ENCODE measurements at regions not wholly inside any gene's neighbourhood (a gene's known extent, or its start where the extent isn't known, plus 50 kb on each side); places are given as distances from the start of the nearest gene placed in this dataset.

DNA sequence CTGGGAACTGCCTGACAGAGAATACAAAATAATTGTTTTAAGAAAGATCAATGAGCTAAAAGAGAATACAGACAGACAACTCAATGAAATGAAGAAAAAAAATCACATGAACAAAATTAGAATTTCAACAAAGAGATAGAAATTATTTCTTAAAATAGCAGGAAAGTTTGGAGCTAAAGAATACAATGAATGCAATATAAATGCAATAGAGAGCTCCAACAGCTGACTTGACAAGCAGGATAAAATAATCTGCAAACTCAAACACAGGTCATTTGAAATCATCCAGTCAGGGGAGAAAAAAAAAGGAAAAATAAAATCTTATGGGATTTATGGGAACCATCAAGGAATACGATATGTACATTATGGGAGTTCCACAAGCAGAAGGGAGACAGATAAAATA, 902.7 kb upstream of the ZEB2 start:
- in situ Hi-C loops (cut with HindIII; ENCODE audit: low pct_unique_long_range_greater_than_20kb, low sequenced_read_pairs) (no loop called here), intact Hi-C loops (cut with micrococcal nuclease; ENCODE audit: unreplicated experiment) (no loop called here)
- Histone ChIP-seq H3K4me3 (ENCODE audit: low read depth in 2 of 2, low read length in 2 of 2) (no peak overlapping the region), H3K9me3 (ENCODE audit: control insufficient read depth, insufficient read depth, low read depth, low read length) (no peaks in the 10 kb centered on the region; the same call in 1 of the 2 replicates), H3K4me1 (ENCODE audit: control insufficient read depth, insufficient read depth, low read length) (no peaks in the 10 kb centered on the region), H3K27me3 (ENCODE audit: control insufficient read depth, insufficient read depth, low read length) (no peaks in the 10 kb centered on the region), H3K27ac (ENCODE audit: low read length) (no peak overlapping the region), H3K36me3 (ENCODE audit: control insufficient read depth, insufficient read depth, low read length) (no peaks in the 10 kb centered on the region)
- DNase-seq (ENCODE audit: low read depth, low spot score): no peak
- no TSS peak for BruUV-seq (replicated peaks)
- TF ChIP-seq SIN3A (IDR thresholded peaks at IDR 0.05; ENCODE audit: borderline replicate concordance, insufficient read depth, low read depth, low read length): no peak
- TF ChIP-seq, protein P1, sequence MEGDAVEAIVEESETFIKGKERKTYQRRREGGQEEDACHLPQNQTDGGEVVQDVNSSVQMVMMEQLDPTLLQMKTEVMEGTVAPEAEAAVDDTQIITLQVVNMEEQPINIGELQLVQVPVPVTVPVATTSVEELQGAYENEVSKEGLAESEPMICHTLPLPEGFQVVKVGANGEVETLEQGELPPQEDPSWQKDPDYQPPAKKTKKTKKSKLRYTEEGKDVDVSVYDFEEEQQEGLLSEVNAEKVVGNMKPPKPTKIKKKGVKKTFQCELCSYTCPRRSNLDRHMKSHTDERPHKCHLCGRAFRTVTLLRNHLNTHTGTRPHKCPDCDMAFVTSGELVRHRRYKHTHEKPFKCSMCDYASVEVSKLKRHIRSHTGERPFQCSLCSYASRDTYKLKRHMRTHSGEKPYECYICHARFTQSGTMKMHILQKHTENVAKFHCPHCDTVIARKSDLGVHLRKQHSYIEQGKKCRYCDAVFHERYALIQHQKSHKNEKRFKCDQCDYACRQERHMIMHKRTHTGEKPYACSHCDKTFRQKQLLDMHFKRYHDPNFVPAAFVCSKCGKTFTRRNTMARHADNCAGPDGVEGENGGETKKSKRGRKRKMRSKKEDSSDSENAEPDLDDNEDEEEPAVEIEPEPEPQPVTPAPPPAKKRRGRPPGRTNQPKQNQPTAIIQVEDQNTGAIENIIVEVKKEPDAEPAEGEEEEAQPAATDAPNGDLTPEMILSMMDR (IDR thresholded peaks at IDR 0.05): no peak
- no peak for TF ChIP-seq POLR2AphosphoS5 (IDR thresholded peaks at IDR 0.05; ENCODE audit: low read depth, low read length)
- TF ChIP-seq, protein P2, sequence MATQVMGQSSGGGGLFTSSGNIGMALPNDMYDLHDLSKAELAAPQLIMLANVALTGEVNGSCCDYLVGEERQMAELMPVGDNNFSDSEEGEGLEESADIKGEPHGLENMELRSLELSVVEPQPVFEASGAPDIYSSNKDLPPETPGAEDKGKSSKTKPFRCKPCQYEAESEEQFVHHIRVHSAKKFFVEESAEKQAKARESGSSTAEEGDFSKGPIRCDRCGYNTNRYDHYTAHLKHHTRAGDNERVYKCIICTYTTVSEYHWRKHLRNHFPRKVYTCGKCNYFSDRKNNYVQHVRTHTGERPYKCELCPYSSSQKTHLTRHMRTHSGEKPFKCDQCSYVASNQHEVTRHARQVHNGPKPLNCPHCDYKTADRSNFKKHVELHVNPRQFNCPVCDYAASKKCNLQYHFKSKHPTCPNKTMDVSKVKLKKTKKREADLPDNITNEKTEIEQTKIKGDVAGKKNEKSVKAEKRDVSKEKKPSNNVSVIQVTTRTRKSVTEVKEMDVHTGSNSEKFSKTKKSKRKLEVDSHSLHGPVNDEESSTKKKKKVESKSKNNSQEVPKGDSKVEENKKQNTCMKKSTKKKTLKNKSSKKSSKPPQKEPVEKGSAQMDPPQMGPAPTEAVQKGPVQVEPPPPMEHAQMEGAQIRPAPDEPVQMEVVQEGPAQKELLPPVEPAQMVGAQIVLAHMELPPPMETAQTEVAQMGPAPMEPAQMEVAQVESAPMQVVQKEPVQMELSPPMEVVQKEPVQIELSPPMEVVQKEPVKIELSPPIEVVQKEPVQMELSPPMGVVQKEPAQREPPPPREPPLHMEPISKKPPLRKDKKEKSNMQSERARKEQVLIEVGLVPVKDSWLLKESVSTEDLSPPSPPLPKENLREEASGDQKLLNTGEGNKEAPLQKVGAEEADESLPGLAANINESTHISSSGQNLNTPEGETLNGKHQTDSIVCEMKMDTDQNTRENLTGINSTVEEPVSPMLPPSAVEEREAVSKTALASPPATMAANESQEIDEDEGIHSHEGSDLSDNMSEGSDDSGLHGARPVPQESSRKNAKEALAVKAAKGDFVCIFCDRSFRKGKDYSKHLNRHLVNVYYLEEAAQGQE (IDR thresholded peaks at IDR 0.05; ENCODE audit: insufficient read depth in 1 of 2, low read depth in 2 of 2, low read length in 1 of 2): no peak
- no peak for TF ChIP-seq TCF7L2 (IDR thresholded peaks at IDR 0.05; ENCODE audit: low read depth, low read length)
- POLR2A ChIA-PET: no interaction called here
- CTCF ChIA-PET: no interaction called here
- no peak for ATAC-seq

DNA sequence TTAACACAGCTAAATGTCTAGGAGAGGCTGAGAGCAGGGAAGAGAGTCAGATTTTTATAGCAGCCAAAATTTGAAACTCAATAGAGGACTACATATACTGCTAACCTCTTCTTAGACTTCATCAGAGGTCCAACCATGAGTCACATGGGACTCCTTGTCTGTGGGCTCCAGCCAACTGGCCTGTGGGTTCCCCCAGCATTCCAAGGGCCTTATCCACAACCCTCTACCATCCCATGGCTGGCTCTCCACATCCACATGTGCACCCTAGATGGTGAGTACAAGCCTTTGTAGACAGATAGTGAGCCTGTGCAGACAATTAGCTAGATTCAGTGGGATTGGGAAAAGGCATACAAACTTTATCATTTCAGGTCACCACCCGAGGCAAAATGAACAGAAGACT, 901.9 kb upstream of the ZEB2 start:
- DNase-seq (ENCODE audit: low read depth, low spot score): no peak
- in situ Hi-C loops (cut with HindIII; ENCODE audit: low pct_unique_long_range_greater_than_20kb, low sequenced_read_pairs) (no loop called here), intact Hi-C loops (cut with micrococcal nuclease; ENCODE audit: unreplicated experiment) (no loop called here)
- CTCF ChIA-PET: no interaction called here
- Histone ChIP-seq H3K4me3 (ENCODE audit: low read depth in 2 of 2, low read length in 2 of 2) (no peak overlapping the region), H3K27ac (ENCODE audit: low read length) (no peak overlapping the region), H3K4me1 (ENCODE audit: control insufficient read depth, insufficient read depth, low read length) (no peaks in the 10 kb centered on the region), H3K27me3 (ENCODE audit: control insufficient read depth, insufficient read depth, low read length) (no peaks in the 10 kb centered on the region), H3K9me3 (ENCODE audit: control insufficient read depth, insufficient read depth, low read depth, low read length) (no peaks in the 10 kb centered on the region; the same call in 1 of the 2 replicates), H3K36me3 (ENCODE audit: control insufficient read depth, insufficient read depth, low read length) (no peaks in the 10 kb centered on the region)
- POLR2A ChIA-PET: no interaction called here
- BruUV-seq (replicated peaks): no TSS peak
- TF ChIP-seq, protein P1 (IDR thresholded peaks at IDR 0.05): no peak
- TF ChIP-seq POLR2AphosphoS5 (IDR thresholded peaks at IDR 0.05; ENCODE audit: low read depth, low read length): no peak
- TF ChIP-seq, protein P2 (IDR thresholded peaks at IDR 0.05; ENCODE audit: insufficient read depth in 1 of 2, low read depth in 2 of 2, low read length in 1 of 2): no peak
- TF ChIP-seq TCF7L2 (IDR thresholded peaks at IDR 0.05; ENCODE audit: low read depth, low read length): no peak
- no peak for TF ChIP-seq SIN3A (IDR thresholded peaks at IDR 0.05; ENCODE audit: borderline replicate concordance, insufficient read depth, low read depth, low read length)
- no peak for ATAC-seq
